H1 (cell line): ENCODE measurements at regions not wholly inside any gene's neighbourhood (a gene's known extent, or its start where the extent isn't known, plus 50 kb on each side); places are given as distances from the start of the nearest gene placed in this dataset.

Experiments
- CREB1 ChIP-seq: IDR thresholded peaks from 2 replicates; pipeline ENCODE4 v1.6.1; 2012; ENCODE audit warnings: inconsistent platforms
- CTBP2 ChIP-seq: IDR thresholded peaks from 2 replicates; pipeline ENCODE4 v1.7.0; 2011; ENCODE audit warnings: borderline replicate concordance, mild to moderate bottlenecking, moderate library complexity, mixed read lengths, low read length; ENCODE audit not compliant: insufficient read depth, insufficient read length
- POU5F1 ChIP-seq: IDR thresholded peaks from 2 replicates; pipeline ENCODE4 v1.6.1; 2011; ENCODE audit warnings: low read depth, mild to moderate bottlenecking, low read length, moderate library complexity
- RBBP5 ChIP-seq: IDR thresholded peaks from 2 replicates; pipeline ENCODE4 v1.7.1; 2012; ENCODE audit warnings: low read depth, mild to moderate bottlenecking, inconsistent platforms, low read length, moderate library complexity, borderline replicate concordance
- SP1 ChIP-seq: IDR thresholded peaks from 2 replicates; pipeline ENCODE4 v1.6.1; 2011; ENCODE audit warnings: low read depth, low read length
- TAF7 ChIP-seq: optimal IDR thresholded peaks from 2 replicates; pipeline ENCODE3; 2011; ENCODE audit warnings: low read depth, mild to moderate bottlenecking, inconsistent platforms, low read length, moderate library complexity, borderline replicate concordance
- ZNF274 ChIP-seq: IDR thresholded peaks from 2 replicates; pipeline ENCODE4 v1.7.0; 2012; ENCODE audit warnings: low read length, borderline replicate concordance; ENCODE audit errors: extremely low read depth
- TF ChIP-seq, protein P1 (sequence below): IDR thresholded peaks from 2 replicates; pipeline ENCODE4 v1.6.1; 2012; ENCODE audit warnings: low read length, inconsistent platforms

DNA sequence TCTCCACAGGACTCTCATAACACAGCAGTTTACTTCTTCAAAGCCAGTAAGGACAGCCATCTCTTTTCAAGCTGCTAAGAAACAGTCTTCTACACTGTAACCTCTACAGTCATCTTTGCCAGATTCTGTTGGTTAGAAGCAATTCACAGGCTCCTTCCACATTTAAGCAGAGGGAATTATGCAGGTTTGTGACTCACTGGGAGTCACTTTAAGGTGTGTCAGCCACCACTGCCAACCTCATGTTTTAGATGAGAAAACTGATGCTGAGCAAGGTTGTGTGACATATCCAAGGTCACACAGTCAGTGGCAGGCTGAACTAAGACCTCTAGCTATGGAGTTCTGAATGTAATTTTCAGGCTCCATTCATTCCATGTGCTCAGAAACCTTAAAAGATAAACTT is 143.5 kb downstream of the QDPR start (continued):
- TF ChIP-seq, protein P1, sequence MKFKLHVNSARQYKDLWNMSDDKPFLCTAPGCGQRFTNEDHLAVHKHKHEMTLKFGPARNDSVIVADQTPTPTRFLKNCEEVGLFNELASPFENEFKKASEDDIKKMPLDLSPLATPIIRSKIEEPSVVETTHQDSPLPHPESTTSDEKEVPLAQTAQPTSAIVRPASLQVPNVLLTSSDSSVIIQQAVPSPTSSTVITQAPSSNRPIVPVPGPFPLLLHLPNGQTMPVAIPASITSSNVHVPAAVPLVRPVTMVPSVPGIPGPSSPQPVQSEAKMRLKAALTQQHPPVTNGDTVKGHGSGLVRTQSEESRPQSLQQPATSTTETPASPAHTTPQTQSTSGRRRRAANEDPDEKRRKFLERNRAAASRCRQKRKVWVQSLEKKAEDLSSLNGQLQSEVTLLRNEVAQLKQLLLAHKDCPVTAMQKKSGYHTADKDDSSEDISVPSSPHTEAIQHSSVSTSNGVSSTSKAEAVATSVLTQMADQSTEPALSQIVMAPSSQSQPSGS, result no peak
- no peak for TF ChIP-seq POU5F1
- TF ChIP-seq CTBP2, result no peak
- no peak for TF ChIP-seq TAF7
- TF ChIP-seq CREB1, result no peak
- TF ChIP-seq ZNF274, result no peak
- no peak for TF ChIP-seq SP1
- no peak for TF ChIP-seq RBBP5
